A673 (cell line): ENCODE measurements at regions not wholly inside any gene's neighbourhood (a gene's known extent, or its start where the extent isn't known, plus 50 kb on each side); places are given as distances from the start of the nearest gene placed in this dataset.

ENCODE experiments used
- BruUV-seq: library from RNA; stranded (reverse); fragments of 400-500 nt; replicated peaks from 2 replicates; lab custom pipeline; 2021; lab: Mats Ljungman, UMichigan
- CTCF ChIA-PET: fragments of 300-600 bp; sonication (Branson Sonifier 250); formaldehyde crosslinking; loops from one replicate; lab custom pipeline; 2022; ENCODE audit warnings: antibody characterized with exemption; lab: Charles Lee
- POLR2A ChIA-PET: fragments of 300-600 bp; sonication (Branson Sonifier 250); formaldehyde crosslinking; loops from one replicate; lab custom pipeline; 2022; ENCODE audit warnings: antibody characterized with exemption; ENCODE audit not compliant: low non-redundant PET; lab: Charles Lee
- DNase-seq: peaks from one replicate; pipeline ENCODE4 v3.0.0-alpha.2; 2015; ENCODE audit warnings: low spot score
- H3K27ac ChIP-seq: fragments of 200-600 bp; sonication (generic); 2 replicates; pipeline ENCODE4 v1.5.1; 2016; ENCODE audit warnings: mixed run types, low read depth, mild to moderate bottlenecking, mixed read lengths, antibody characterized with exemption, low read length; ENCODE audit not compliant: poor library complexity, severe bottlenecking
- H3K27me3 ChIP-seq: fragments of 200-600 bp; sonication (generic); replicated peaks from 2 replicates; pipeline ENCODE4 v1.6.1; 2017; ENCODE audit warnings: mixed run types, low read depth, mild to moderate bottlenecking, mixed read lengths, antibody characterized with exemption, low read length; ENCODE audit not compliant: insufficient read depth, poor library complexity
- H3K36me3 ChIP-seq: fragments of 200-600 bp; sonication (generic); 2 replicates; pipeline ENCODE4 v1.6.1; 2016; ENCODE audit warnings: mixed run types, mild to moderate bottlenecking, mixed read lengths, antibody characterized with exemption, low read length; ENCODE audit not compliant: insufficient read depth, poor library complexity, severe bottlenecking
- H3K4me1 ChIP-seq: fragments of 200-600 bp; sonication (generic); 2 replicates; pipeline ENCODE4 v1.6.1; 2017; ENCODE audit warnings: mixed run types, mild to moderate bottlenecking, mixed read lengths, antibody characterized with exemption, low read length; ENCODE audit not compliant: insufficient read depth, poor library complexity, severe bottlenecking
- H3K4me3 ChIP-seq: fragments of 200-600 bp; sonication (generic); 2 replicates; pipeline ENCODE4 v1.5.1; 2016; ENCODE audit warnings: low read depth, mixed run types, mild to moderate bottlenecking, mixed read lengths, low read length; ENCODE audit not compliant: poor library complexity, severe bottlenecking
- H3K9me3 ChIP-seq: fragments of 200-600 bp; sonication (generic); 2 replicates; pipeline ENCODE4 v1.6.1; 2016; ENCODE audit warnings: mixed run types, low read depth, mild to moderate bottlenecking, mixed read lengths, antibody characterized with exemption, low read length; ENCODE audit not compliant: poor library complexity, severe bottlenecking
- CTCF ChIP-seq: fragments of 300-800, 200-600 bp; sonication (generic); conservative IDR thresholded peaks from 2 replicates; pipeline ENCODE4 v1.5.1; 2017; ENCODE audit warnings: low read depth, mild to moderate bottlenecking, antibody characterized with exemption, low read length, moderate library complexity, mixed read lengths
- EZH2 ChIP-seq: fragments of 200-600 bp; sonication (generic); IDR thresholded peaks from 2 replicates; pipeline ENCODE4 v1.6.1; 2017; ENCODE audit warnings: borderline replicate concordance, low read depth, mild to moderate bottlenecking, mixed read lengths, antibody characterized with exemption, low read length; ENCODE audit not compliant: poor library complexity, severe bottlenecking
- intact Hi-C: fragments of 100-400 bp; cut with micrococcal nuclease; formaldehyde crosslinking; loops from one replicate; pipeline ENCODE4 v1.10.0; 2022; ENCODE audit not compliant: unreplicated experiment

GRCh38 chr12:87160848-87161601 lies 868.2 kb downstream of the C12orf50 start:
- no peaks in the 10 kb centered on the region for H3K36me3 ChIP-seq
- intact Hi-C loops: no loop called here
- no peaks in the 10 kb centered on the region for H3K27me3 ChIP-seq
- TF ChIP-seq CTCF: no peak
- no peak for TF ChIP-seq EZH2
- H3K4me1 ChIP-seq: no peaks in the 10 kb centered on the region
- no peak overlapping the region for H3K27ac ChIP-seq
- DNase-seq: no peak
- no TSS peak for BruUV-seq
- ChIA-PET CTCF (no interaction called here), POLR2A (no interaction called here)
- H3K9me3 ChIP-seq: peaks cover 8% of the 10 kb centered on the region
- H3K4me3 ChIP-seq: no peak overlapping the region

GRCh38 chr12:87157791-87158190 lies 871.4 kb downstream of the C12orf50 start:
- Histone ChIP-seq H3K4me1 (no peaks in the 10 kb centered on the region), H3K27ac (no peak overlapping the region), H3K9me3 (no peaks in the 10 kb centered on the region), H3K27me3 (no peaks in the 10 kb centered on the region), H3K36me3 (no peaks in the 10 kb centered on the region), H3K4me3 (no peak overlapping the region)
- ChIA-PET CTCF (no interaction called here), POLR2A (no interaction called here)
- intact Hi-C loops: no loop called here
- no peak for DNase-seq
- TF ChIP-seq EZH2 (no peak), CTCF (no peak)
- BruUV-seq: no TSS peak

GRCh38 chr12:87155621-87156020 lies 873.6 kb downstream of the C12orf50 start:
- POLR2A ChIA-PET: no interaction called here

More at GRCh38 chr12:87155621-87156020, 873.6 kb downstream of the C12orf50 start:
- no peak for DNase-seq
- no peaks in the 10 kb centered on the region for H3K9me3 ChIP-seq
- no peaks in the 10 kb centered on the region for H3K27me3 ChIP-seq
- no peak overlapping the region for H3K27ac ChIP-seq
- CTCF ChIA-PET: no interaction called here
- intact Hi-C loops: no loop called here
- TF ChIP-seq EZH2 (no peak), CTCF (no peak)
- H3K4me1 ChIP-seq: no peaks in the 10 kb centered on the region
- no peaks in the 10 kb centered on the region for H3K36me3 ChIP-seq
- BruUV-seq: no TSS peak
- H3K4me3 ChIP-seq: no peak overlapping the region
